Umbilical cord (tissue), 1 donor: ENCODE measurements at regions not wholly inside any gene's neighbourhood (a gene's known extent, or its start where the extent isn't known, plus 50 kb on each side); places are given as distances from the start of the nearest gene placed in this dataset.
"Not testable (repeated sequence)": the region's sequence is repeated elsewhere in the genome, so short reads cannot be mapped to it uniquely, and the experiment has no call there.

Experiments used
- DNase-seq: peaks from one replicate; pipeline ENCODE4 v3.0.0-alpha.2; 2015; ENCODE audit warnings: low spot score

DNA sequence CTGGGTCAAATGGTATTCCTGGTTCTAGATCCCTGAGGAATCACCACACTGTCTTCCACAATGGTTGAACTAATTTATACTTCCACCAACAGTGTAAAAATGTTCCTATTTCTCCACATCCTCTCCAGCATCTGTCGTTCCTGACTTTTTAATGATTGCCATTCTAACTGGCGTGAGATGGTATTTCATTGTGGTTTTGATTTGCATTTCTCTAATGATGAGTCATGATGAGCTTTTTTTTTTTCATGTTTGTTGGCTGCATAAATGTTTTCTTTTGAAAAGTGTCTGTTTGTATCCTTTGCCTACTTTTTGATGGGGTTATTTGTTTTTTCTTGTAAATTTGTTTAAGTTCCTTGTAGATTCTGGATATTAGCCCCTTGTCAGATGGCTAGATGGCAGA is 214.4 kb upstream of the HS3ST1 start:
- not testable (repeated sequence) for DNase-seq

DNA sequence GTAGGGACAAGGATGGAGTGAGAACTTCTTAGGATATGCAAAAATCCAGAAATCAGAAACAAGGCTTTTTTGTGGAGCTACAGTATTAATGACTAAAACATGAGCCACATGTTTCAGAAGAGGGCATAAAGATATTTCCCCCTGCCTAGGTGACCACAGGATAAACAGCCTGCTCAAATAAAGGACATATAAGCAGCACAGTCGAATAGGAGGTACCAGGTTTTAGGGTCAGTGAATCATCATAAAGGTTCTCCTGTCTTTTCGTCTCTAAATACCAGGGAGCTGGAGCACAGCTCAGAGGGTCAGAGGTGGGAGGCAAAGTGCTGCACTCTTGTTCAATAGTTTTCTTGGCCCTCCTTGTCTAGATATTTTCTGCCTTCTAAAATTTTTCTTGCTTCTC is 211.9 kb upstream of the HS3ST1 start:
- DNase-seq: no peak

DNA sequence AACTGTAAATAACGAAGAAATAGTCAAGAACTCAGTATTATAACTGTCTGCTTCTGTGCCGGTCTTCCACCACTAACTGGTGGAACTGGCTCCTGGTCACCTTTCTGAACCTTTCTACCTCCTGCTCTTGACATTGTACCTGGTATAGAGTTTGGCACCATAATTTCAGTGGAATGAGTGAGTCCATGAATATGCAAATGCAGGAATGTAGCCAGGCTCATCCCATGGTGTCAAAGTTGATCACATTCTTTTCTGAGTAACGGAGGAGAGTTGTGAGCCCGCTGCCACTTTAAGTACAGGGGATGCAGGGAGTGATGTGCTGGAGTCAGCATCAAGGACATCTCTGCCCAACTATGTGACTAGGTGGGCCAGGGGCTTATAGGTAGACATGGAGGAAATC is 207.9 kb upstream of the HS3ST1 start:
- DNase-seq: no peak

DNA sequence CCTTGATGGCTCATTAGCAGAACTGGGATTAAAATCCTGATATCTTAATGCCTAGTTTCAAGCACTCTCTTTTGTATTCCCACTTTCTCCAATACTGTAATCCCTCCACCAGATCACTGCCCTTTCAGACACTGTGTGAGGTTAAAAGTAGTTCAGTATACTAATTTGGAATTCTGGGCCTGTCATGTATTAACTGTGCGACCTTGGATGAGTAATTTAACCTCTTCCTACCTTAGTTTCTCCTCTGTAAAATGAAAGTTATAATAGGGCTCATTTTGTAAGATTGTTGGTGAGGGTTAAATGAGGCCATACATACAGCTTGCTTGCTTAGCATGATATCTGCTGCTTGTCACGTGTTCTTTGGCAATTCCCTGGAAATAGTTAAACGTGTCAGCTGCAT is 207.3 kb upstream of the HS3ST1 start:
- no peak for DNase-seq

DNA sequence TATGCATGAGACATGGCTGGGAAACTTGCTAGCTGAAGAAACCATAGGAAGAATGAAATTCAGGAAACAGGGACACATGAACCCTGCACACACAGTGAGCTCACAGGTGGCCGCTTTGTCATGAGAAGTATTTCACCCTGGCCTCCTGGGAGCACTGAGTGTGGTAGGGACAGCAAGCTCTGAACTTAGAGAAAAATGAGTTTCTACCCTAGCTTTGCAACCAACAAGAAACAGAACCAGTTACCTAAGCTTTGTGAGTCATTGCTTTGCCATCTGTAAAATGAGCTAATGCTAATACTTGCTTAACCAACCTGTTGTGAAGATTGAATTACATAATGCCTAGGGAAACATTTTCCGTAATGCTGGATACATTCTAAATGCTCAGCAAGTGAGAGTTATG is 206.6 kb upstream of the HS3ST1 start:
- DNase-seq: peak; percentile 54

DNA sequence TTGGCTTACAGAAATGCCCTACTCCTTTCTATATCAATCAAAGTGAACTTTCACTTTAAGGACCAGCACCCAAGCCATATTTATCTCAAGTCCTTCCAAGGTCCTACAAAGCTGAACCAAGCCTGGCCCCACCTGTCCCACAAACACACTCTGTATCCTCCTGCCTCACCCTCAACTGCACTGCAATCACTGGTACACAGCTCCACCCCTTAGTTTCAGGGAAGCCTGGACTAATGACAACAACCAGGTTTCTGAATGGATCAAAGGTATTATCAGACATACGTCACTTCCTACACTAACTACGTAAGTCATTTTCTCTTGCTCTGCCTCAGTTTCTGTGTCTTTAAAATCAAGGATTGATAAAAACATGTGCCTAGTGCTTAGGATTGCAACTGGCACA is 205.6 kb upstream of the HS3ST1 start:
- DNase-seq: no peak

DNA sequence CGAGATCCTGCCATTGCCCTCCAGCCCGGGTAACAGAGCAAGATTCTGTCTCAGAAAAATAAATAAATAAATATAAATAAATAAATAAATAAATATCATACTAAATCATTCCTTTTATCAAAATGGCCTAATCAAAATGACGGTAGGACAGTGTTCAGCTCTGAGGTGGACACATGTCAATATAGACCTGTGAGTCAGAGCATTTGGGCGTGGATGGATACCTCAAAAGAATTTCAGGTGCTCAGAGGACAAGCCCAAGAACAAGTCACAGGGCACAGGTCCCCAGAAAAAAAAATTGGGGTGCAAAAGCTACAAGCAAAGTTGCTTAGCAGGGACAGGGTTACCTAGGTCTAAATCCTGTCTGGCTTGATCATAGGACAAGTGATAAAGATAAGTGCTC is 204.7 kb upstream of the HS3ST1 start:
- no peak for DNase-seq

DNA sequence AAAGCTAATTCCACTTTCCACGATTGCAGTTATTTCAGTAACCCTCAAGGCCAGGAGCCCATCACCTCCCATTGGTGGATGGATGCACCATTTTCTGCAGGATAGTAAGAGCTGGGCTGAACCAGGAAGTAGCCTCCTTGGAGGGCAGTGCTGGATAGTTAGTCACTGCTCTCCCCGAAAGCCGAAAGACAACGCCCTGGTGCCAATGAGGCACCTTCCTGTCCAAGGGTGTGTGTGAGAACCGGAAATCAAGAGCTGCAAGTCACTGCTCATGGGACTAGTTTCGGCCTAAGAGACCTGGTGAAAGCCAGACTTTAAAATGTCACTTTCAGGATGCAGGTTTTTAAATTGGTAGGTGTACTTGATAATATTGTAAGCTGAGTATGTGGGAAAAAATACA is 203.8 kb upstream of the HS3ST1 start:
- no peak for DNase-seq

DNA sequence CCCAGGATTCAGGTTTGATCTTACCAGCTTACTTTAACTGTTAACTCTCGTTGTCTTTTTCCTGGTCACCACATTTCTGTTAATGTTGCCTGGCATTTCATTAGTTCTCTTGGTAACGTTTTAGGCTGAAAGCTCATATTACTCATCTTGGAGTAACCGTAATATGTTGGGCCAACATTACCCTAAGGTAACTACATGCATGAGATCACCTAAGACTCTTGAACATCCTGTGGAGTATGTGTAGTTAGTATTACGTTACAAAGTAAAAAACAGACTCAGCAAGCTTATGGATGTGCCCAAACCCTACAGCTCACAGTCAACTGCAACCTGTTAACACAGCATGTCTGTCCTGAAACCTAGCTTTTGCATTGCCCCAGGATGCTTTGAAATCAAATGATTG is 203.3 kb upstream of the HS3ST1 start:
- no peak for DNase-seq

DNA sequence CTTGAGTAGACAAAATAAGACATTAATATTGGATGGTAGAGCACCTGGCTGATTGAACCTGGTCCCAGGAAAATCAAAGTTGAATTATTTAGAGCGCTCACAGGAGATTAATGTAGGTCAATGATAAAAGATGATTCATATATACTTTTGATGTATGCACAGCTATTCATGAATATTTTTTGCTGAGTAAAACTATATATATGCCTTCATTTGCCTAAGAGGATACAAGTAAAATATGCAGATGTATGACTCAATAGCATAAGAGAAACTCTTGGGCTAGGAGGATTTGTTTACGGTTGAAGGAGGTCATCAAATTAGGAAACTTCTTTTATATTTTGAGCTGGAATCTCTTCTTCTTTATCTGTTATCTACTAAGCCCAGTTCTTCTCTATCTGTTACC is 202.7 kb upstream of the HS3ST1 start:
- DNase-seq: no peak

DNA sequence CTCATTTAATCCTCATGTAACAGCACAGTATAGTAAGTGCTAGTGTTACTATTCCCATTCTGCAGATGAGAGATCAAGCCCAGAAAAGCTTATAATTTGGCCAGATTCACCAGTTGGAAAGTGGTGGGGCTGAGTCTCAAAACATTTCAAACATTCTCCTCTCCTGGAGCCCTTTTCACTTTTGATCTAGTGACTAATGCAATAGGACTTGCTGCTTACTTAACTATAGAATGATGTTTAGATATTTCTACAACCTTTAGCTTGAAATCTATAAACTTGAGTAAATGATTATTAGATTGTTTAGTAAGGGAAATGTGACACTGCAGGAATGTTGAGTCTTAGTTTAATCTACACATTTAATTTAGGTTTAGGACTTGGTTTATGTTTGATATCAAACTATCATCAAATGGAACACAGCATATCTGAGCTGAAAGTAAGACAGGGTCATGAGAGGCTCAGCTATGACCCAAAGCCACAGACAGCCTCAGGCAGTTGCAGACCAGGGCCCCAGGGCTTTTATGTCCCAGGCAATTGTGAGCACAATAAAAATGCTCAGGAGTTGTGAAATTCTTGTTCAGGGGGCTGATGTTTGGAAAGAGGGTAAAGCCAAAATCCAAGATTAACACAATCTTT is 199.5 kb upstream of the HS3ST1 start:
- peak; percentile 19 for DNase-seq

DNA sequence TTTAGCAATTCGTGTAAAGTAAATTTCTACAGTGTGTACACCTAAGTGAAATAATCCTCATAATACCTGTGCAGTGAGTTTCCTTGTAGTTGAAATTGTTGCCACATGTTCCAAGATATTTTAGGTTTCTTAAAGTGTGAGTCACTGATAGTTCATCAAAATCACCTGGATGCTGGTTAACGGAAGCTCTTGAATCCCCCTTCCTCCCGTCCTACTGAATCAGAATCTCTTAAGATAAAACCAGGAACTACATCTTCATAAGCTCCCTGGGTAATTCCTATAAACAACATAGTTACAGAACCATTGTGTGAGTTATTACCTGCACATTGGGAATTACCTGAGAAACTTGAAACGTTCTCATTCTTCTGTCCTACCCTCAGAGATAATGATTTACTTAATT is 197.4 kb upstream of the HS3ST1 start:
- no peak for DNase-seq

DNA sequence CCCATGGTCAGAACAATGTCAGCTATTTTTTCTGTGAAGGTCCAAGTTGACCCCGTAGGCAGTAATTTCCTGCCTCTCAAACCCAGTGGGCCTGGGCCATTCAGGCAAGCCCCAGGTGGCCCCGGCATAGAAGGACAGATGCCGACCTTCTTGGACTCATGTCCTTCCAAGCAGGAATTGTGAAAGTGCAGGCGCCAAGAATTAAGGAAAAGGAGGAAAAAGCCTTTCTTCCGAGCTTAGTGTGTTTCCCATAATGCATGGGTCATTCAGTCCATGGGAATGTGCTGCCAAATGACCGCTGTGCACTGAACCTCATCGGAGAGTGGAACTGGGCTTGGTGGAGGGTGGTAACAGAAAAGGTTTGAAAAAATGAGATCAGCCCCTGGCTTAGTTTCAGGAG is 196.5 kb upstream of the HS3ST1 start:
- DNase-seq: no peak

DNA sequence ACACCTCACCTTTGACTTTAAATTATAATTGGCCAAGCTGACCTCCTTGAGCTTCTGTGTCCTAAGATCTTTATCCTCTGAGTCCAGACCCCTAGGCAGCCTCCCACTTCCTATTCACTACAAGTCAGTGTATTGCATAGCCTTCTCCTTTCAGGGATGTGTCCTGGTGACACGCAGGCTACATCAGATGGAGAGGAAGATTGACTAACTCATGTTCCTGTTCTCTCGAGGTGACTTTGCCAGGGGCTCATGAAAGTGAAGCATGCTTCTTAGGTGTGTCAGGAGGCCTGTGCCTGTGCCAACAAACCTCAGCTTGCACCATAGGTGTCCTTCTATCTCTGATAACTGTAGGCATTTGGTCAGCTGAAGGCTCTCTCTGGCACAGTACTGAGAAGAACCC is 195.7 kb upstream of the HS3ST1 start:
- DNase-seq: no peak

DNA sequence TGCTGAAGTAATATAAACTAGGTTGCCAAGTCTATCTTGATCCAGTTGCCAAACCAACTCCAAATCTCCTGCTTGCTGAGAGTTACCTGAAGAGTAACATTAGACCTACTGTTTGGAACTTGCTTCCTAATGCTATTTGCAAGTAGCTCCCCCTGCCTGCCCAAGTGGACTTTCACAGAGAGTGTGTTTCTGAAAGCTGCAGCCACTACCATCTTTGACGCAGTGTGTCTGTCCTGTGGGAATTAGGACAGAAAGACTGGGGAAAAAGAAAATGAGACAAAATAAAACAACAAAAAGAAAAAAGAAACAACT is 195.0 kb upstream of the HS3ST1 start:
- DNase-seq: peak; percentile 26

DNA sequence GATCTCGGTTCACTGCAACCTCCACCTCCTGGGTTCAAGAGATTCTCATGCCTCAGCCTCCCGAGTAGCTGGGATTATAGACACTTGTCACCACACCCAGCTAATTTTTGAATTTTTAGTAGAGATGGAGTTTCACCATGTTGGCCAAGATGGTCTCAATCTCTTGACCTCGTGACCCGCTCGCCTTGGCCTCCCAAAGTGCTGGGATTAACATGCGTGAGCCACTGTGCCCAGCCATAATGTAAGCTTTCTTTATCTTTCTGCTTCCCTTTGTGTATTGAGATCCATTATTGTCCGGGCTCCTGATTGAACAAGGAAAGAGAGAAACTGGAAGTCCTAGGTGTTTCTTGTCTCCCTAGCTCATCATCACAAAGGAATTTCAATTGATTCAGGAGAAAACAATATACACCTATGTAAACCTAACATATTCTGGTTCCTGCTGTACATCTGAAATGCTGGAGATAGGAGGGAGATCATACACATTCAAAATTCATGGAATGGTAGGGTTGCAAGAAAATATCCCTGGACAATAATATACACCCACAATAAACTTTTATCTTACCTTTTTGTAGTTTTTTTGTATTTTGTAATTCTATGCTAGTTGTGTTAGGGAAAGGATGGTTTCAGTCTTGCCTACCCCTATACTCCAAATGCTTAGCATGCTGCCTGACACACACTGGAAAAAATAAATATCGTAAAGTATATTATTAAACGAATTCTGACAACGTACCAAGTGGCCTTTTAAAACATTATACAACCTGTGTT is 194.4 kb upstream of the HS3ST1 start:
- DNase-seq: no peak

DNA sequence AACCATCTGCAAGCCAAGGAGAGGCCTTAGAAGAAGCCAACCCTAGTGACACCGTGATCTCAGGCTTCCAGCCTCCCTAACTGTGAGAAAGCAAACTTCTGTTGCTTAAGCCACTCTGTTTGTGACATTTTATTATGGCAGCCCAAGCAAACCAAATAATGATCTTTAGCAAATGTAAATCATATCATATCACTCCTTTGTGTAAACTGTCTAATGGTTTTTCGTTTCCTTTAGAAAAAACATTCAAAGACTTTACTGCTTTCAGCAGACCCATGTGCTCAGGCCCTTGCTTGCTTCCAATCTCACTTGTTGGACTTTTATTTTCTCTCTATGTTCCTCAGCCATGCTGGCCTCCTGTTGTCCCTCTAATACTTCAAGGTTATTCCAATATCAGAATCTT is 192.2 kb upstream of the HS3ST1 start:
- no peak for DNase-seq

DNA sequence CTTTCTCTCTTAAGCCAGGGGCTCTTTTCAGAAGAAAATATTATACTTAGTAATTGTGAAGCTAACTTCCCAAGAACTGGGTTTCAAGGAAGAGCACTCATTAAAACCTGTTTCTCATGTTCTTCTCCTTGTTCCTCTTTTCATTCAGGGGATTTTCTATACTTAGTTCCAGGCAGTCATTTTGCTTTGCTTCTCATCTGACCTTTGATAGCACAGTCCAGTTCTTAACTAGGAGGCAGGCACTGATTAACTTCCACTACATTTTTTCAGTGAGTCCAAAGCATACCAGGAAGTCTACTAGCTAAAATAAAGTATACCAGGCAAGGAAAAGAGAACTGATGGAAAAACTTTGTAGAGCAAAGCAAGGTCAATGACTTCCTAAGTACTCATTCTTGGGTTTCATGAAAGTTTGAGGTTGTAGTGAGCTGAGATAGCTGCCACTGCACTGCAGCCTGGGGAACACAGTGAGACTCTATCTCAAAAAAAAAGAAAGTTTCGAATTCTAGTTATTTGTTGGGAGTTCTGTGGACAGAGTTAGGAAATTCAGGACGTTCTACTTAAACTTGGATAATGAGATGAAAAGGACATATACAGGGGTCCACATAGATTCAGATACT is 190.1 kb upstream of the HS3ST1 start:
- no peak for DNase-seq

DNA sequence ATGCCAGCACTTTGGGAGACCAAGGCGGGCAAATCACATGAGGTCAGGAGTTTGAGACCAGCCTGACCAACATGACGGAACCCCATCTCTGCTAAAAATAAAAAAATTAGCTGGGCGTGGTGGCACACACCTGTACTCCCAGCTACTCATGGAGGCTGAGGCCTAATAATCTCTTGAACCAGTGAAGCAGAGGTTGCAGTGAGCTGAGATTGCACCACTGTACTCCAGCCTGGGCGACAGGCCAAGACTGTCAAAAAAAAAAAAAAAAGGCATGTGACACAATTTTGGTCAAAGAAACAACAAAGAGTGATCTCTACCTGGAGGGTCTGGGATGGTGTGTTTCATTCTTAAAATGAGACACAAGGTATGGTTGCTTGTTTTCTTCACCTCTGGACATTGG is 188.2 kb upstream of the HS3ST1 start:
- no peak for DNase-seq

DNA sequence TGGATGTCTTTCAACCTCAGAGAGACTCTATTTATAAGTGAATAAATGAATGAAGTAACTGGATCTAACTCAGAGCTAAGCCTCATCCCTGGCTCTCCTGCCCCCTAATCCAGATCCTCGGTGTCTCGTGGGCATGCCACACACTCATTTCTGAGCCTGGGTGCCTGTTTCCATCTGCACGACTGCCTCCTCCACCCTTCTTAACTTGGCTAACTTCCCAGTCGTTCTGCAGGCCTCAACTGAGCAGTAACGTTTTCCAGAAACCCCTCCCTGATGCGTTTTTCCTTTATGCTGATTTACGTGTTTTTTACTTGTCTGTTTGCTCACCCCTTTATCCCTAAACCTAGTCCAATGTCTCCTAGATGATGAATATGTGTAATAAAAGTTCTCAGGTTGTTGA is 186.9 kb upstream of the HS3ST1 start:
- peak; percentile 88 for DNase-seq

DNA sequence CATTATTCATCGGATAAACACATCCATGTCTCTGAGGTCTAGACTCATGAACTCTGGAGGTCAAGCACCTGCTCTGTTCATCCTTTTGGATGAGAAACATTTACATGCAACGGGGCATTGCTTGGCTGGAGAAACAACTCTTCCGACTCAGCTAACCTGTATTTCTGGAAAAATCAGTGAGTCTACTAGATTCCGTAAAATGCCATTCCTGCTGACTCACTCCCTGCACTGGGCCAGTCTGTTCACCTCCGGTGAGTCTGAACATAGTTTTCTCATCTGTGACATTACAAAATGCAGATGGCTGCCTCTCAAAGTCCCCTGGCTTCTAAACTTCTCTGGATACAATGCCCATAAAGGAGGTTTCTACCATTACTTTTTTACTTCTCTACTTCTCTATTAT is 185.7 kb upstream of the HS3ST1 start:
- peak; percentile 63 for DNase-seq

DNA sequence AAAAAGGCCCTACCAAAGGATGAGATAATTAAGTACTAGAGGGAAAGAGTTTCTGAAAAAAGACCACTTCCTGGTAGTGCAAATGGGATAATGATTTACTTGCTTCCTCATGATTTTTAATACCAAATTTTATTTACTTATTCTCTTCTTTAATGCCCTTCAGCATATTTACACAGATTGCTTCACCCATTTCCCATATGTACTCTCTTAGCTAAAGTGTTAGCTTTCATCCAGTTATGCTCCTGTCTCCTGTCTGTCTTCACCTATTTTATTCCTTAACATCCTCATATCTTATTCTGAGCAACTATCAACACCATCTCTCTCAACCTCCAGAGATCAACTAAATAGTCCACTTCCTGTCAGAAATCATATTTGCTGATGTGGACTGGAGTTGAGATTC is 183.2 kb upstream of the HS3ST1 start:
- no peak for DNase-seq

DNA sequence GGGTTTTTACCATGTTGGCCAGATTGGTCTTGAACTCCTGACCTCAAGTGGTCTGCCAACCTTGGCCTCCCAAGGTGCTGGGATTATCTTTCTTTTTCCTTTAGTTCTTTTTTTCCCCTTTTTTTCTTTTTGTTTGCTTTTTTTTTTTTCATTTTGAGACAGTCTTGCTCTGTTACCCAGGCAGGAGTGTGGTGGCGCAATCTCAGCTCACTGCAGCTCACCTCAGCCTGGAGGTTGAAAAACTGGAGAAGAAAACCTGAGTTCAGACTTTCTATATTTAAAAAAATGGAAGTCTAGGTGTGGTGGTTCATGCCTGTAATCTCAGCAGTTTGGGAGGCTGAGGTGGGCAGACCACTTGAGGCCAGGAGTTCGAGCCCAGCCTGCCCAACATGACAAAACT is 181.1 kb upstream of the HS3ST1 start:
- no peak for DNase-seq

DNA sequence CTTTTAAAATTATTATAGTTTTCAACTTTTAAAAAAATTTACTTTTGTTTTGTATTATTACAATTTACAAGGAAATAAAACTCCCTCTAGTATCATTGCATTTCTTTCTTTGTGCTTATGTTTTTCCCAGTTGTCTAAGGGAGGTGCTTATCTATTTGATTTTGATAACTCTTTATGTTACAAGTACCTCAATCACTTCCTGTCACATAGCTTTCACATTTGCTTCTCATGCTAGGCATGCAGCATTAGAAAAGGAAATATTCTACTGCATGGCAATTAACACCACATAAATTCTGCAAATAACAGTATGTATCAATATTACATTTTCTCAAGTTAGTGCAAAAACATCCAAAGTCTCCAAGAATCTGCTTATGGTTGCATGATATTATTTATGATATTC is 180.3 kb upstream of the HS3ST1 start:
- no peak for DNase-seq
